CD1c-positive myeloid dendritic cell (primary cell): ENCODE measurements at regions not wholly inside any gene's neighbourhood (a gene's known extent, or its start where the extent isn't known, plus 50 kb on each side); places are given as distances from the start of the nearest gene placed in this dataset.
"Not testable (repeated sequence)": the region's sequence is repeated elsewhere in the genome, so short reads cannot be mapped to it uniquely, and the experiment has no call there.

ENCODE experiments used
- DNase-seq: peaks from one replicate; pipeline ENCODE4 v3.0.0-alpha.2; 2016; ENCODE audit errors: extremely low spot score

- DNase-seq: not testable (repeated sequence)
Observed at GRCh38 chr10:45117940-45118339, 117.2 kb downstream of the ZNF22 start.

- no peak for DNase-seq
Observed at GRCh38 chr10:45118929-45119328, 118.2 kb downstream of the ZNF22 start.

- DNase-seq: not testable (repeated sequence)
Observed at GRCh38 chr10:45122180-45122860, 121.6 kb downstream of the ZNF22 start.

GRCh38 chr10:45135443-45136198 lies 134.9 kb downstream of the ZNF22 start:
- DNase-seq: no peak

- DNase-seq: no peak
Observed at GRCh38 chr10:45136256-45136655, 135.5 kb downstream of the ZNF22 start.

GRCh38 chr10:45144326-45145070 lies 143.8 kb downstream of the ZNF22 start:
- peak; percentile 37 for DNase-seq

- DNase-seq: not testable (repeated sequence)
Observed at GRCh38 chr10:45145143-45145542, 144.4 kb downstream of the ZNF22 start.

GRCh38 chr10:45147000-45147399 lies 146.3 kb downstream of the ZNF22 start:
- DNase-seq: no peak

- DNase-seq: no peak
Observed at GRCh38 chr10:45150997-45151396, 150.3 kb downstream of the ZNF22 start.

GRCh38 chr10:45151467-45152214 lies 150.9 kb downstream of the ZNF22 start:
- DNase-seq: no peak

GRCh38 chr10:45152726-45153125 lies 152.0 kb downstream of the ZNF22 start:
- DNase-seq: no peak

GRCh38 chr10:45154502-45154901 lies 153.8 kb downstream of the ZNF22 start:
- no peak for DNase-seq

GRCh38 chr10:45155784-45156183 lies 155.1 kb downstream of the ZNF22 start:
- DNase-seq: no peak

- DNase-seq: no peak
Observed at GRCh38 chr10:45160271-45160670, 155.1 kb downstream of the OR13A1 start.

GRCh38 chr10:45163315-45163975 lies 152.0 kb downstream of the OR13A1 start:
- no peak for DNase-seq

- DNase-seq: not testable (repeated sequence)
Observed at GRCh38 chr10:45175520-45176118, 139.8 kb downstream of the OR13A1 start.

GRCh38 chr10:45179691-45180090 lies 135.7 kb downstream of the OR13A1 start:
- DNase-seq: no peak

GRCh38 chr10:45180507-45180906 lies 134.9 kb downstream of the OR13A1 start:
- DNase-seq: no peak

- no peak for DNase-seq
Observed at GRCh38 chr10:45180946-45181875, 134.2 kb downstream of the OR13A1 start.

- DNase-seq: no peak
Observed at GRCh38 chr10:45183174-45183573, 132.2 kb downstream of the OR13A1 start.
